NCI-H526 (cell line): ENCODE measurements at regions not wholly inside any gene's neighbourhood (a gene's known extent, or its start where the extent isn't known, plus 50 kb on each side); places are given as distances from the start of the nearest gene placed in this dataset.

Experiments
- DNase-seq, 2 experiments: peaks; one replicate each; lab custom pipeline; 2025; lab: John Stamatoyannopoulos, UW

- DNase-seq: no peak
Measured at GRCh38 chr2:216320852-216321251, 51.4 kb downstream of the MARCHF4 start.

GRCh38 chr2:216319771-216320170, 52.5 kb downstream of the MARCHF4 start:
- DNase-seq: no peak

- no peak for DNase-seq
Measured at GRCh38 chr2:216318521-216318874, 53.8 kb downstream of the MARCHF4 start.

- DNase-seq: no peak
Measured at GRCh38 chr2:216317831-216318520, 54.3 kb downstream of the MARCHF4 start.

GRCh38 chr2:216316743-216317142, 55.5 kb downstream of the MARCHF4 start:
- no peak for DNase-seq

- no peak for DNase-seq
Measured at GRCh38 chr2:216315802-216316603, 56.3 kb downstream of the MARCHF4 start.

- peak in 1 of 2 experiments; percentile 25 for DNase-seq
Measured at GRCh38 chr2:216312441-216312840, 59.8 kb downstream of the MARCHF4 start.

- peak; percentile 59 to 67 for DNase-seq
Measured at GRCh38 chr2:216308576-216308975, 63.7 kb downstream of the MARCHF4 start.

- DNase-seq: no peak
Measured at GRCh38 chr2:216307496-216307895, 64.8 kb downstream of the MARCHF4 start.

GRCh38 chr2:216306868-216307267, 65.4 kb downstream of the MARCHF4 start:
- no peak for DNase-seq

GRCh38 chr2:216305574-216305973, 66.7 kb downstream of the MARCHF4 start:
- no peak for DNase-seq

GRCh38 chr2:216302981-216303676, 69.2 kb downstream of the MARCHF4 start:
- DNase-seq: no peak

GRCh38 chr2:216300906-216301305, 71.4 kb downstream of the MARCHF4 start:
- DNase-seq: no peak

- DNase-seq: peak in 1 of 2 experiments; percentile 26
Measured at GRCh38 chr2:216299588-216299987, 72.7 kb downstream of the MARCHF4 start.

- DNase-seq: no peak
Measured at GRCh38 chr2:216298719-216299495, 73.4 kb downstream of the MARCHF4 start.

GRCh38 chr2:216296856-216297255, 75.4 kb downstream of the MARCHF4 start:
- DNase-seq: no peak

- no peak for DNase-seq
Measured at GRCh38 chr2:216294305-216294704, 78.0 kb downstream of the MARCHF4 start.

- DNase-seq: peak in 1 of 2 experiments; percentile 25
Measured at GRCh38 chr2:216293883-216294282, 78.4 kb downstream of the MARCHF4 start.

- DNase-seq: peak in 1 of 2 experiments; percentile 6
Measured at GRCh38 chr2:216292886-216293301, 79.4 kb downstream of the MARCHF4 start.

GRCh38 chr2:216292475-216292874, 79.8 kb downstream of the MARCHF4 start:
- DNase-seq: no peak

GRCh38 chr2:216289470-216289869, 82.8 kb downstream of the MARCHF4 start:
- no peak for DNase-seq

- no peak for DNase-seq
Measured at GRCh38 chr2:216287251-216287650, 85.0 kb downstream of the MARCHF4 start.
